Loucy (cell line): ENCODE measurements at regions not wholly inside any gene's neighbourhood (a gene's known extent, or its start where the extent isn't known, plus 50 kb on each side); places are given as distances from the start of the nearest gene placed in this dataset.

Source experiments
- CTCF ChIP-seq: fragments of 200-600 bp; sonication (generic); conservative IDR thresholded peaks from 2 replicates; pipeline ENCODE4 v1.5.1; 2014; ENCODE audit warnings: mild to moderate bottlenecking, antibody characterized with exemption, low read length
- EZH2phosphoT487 ChIP-seq: fragments of 200-600 bp; IDR thresholded peaks from 2 replicates; pipeline ENCODE4 v1.6.1; 2018; ENCODE audit warnings: antibody characterized with exemption, mild to moderate bottlenecking, moderate library complexity, borderline replicate concordance

GRCh38 chr6:48713612-48714011 lies 602.6 kb upstream of the PTCHD4 start:
- TF ChIP-seq CTCF (no peak), EZH2phosphoT487 (no peak)
